ENCODE measurements at regions not wholly inside any gene's neighbourhood (a gene's known extent, or its start where the extent isn't known, plus 50 kb on each side); places are given as distances from the start of the nearest gene placed in this dataset.

- Histone ChIP-seq H3K9me3 (ENCODE audit: insufficient read depth, low read length) (no peaks in the 10 kb centered on the region), H3K4me1 (ENCODE audit: low read length) (peaks cover 13% of the 10 kb centered on the region), H3K27ac (ENCODE audit: low read length) (no peak overlapping the region), H3K4me3 (ENCODE audit: low read length) (no peak overlapping the region), H3K4me2 (ENCODE audit: low read length) (no peak overlapping the region), H3K9ac (ENCODE audit: low read length) (no peak overlapping the region), H3K36me3 (replicated peaks; ENCODE audit: low read depth, low read length) (no peaks in the 10 kb centered on the region), H3K79me2 (ENCODE audit: low read length) (no peaks in the 10 kb centered on the region), H3K27me3 (ENCODE audit: low read depth, low read length) (peaks cover 5% of the 10 kb centered on the region; the same call in 1 of the 2 replicates), H4K20me1 (ENCODE audit: insufficient read depth, low read length) (no peaks in the 10 kb centered on the region), H2AFZ (ENCODE audit: low read depth, low read length) (no peak overlapping the region)
- no peak for TF ChIP-seq EZH2phosphoT487 (IDR thresholded peaks at IDR 0.05; ENCODE audit: low read depth)
- no peak for TF ChIP-seq CTCF (IDR thresholded peaks at IDR 0.05; ENCODE audit: low read depth, low read length)
Measured at GRCh38 chr6:102902471-102902870, 1509.0 kb downstream of the GRIK2 start.

GRCh38 chr6:102895683-102896082 lies 1502.2 kb downstream of the GRIK2 start:
- H3K4me3 ChIP-seq (ENCODE audit: low read length), result peak overlapping the region; percentile 31
- H3K79me2 ChIP-seq (ENCODE audit: low read length), result no peaks in the 10 kb centered on the region
- H4K20me1 ChIP-seq (ENCODE audit: insufficient read depth, low read length), result no peaks in the 10 kb centered on the region
- H3K4me1 ChIP-seq (ENCODE audit: low read length), result peaks cover 43% of the 10 kb centered on the region
- peak overlapping the region; percentile 62 for H3K4me2 ChIP-seq (ENCODE audit: low read length)
- no peak overlapping the region for H3K9ac ChIP-seq (ENCODE audit: low read length)
- H3K36me3 ChIP-seq (replicated peaks; ENCODE audit: low read depth, low read length), result no peaks in the 10 kb centered on the region
- no peaks in the 10 kb centered on the region for H3K9me3 ChIP-seq (ENCODE audit: insufficient read depth, low read length)
- H2AFZ ChIP-seq (ENCODE audit: low read depth, low read length), result no peak overlapping the region
- H3K27ac ChIP-seq (ENCODE audit: low read length), result no peak overlapping the region
- TF ChIP-seq CTCF (IDR thresholded peaks at IDR 0.05; ENCODE audit: low read depth, low read length), result no peak
- no peak for TF ChIP-seq EZH2phosphoT487 (IDR thresholded peaks at IDR 0.05; ENCODE audit: low read depth)
- peaks cover 30% of the 10 kb centered on the region for H3K27me3 ChIP-seq (ENCODE audit: low read depth, low read length)

GRCh38 chr6:102885165-102885564 lies 1491.7 kb downstream of the GRIK2 start:
- H3K79me2 ChIP-seq (ENCODE audit: low read length), result no peaks in the 10 kb centered on the region
- no peak overlapping the region for H3K27ac ChIP-seq (ENCODE audit: low read length)
- H2AFZ ChIP-seq (ENCODE audit: low read depth, low read length), result no peak overlapping the region
- H3K36me3 ChIP-seq (replicated peaks; ENCODE audit: low read depth, low read length), result no peaks in the 10 kb centered on the region
- no peaks in the 10 kb centered on the region for H3K4me1 ChIP-seq (ENCODE audit: low read length)
- H3K4me2 ChIP-seq (ENCODE audit: low read length), result no peak overlapping the region
- H3K4me3 ChIP-seq (ENCODE audit: low read length), result no peak overlapping the region
- no peaks in the 10 kb centered on the region for H3K9me3 ChIP-seq (ENCODE audit: insufficient read depth, low read length)
- no peaks in the 10 kb centered on the region for H4K20me1 ChIP-seq (ENCODE audit: insufficient read depth, low read length)
- TF ChIP-seq EZH2phosphoT487 (IDR thresholded peaks at IDR 0.05; ENCODE audit: low read depth) (no peak), CTCF (IDR thresholded peaks at IDR 0.05; ENCODE audit: low read depth, low read length) (no peak)
- H3K27me3 ChIP-seq (ENCODE audit: low read depth, low read length), result 0 out of 2 replicates have a peak, but pooled peaks cover 5% of the 10 kb centered on the region
- H3K9ac ChIP-seq (ENCODE audit: low read length), result no peak overlapping the region

GRCh38 chr6:102853249-102853955 lies 1459.9 kb downstream of the GRIK2 start:
- Histone ChIP-seq H2AFZ (ENCODE audit: low read depth, low read length) (no peak overlapping the region), H3K4me2 (ENCODE audit: low read length) (no peak overlapping the region), H3K36me3 (replicated peaks; ENCODE audit: low read depth, low read length) (no peaks in the 10 kb centered on the region), H3K4me1 (ENCODE audit: low read length) (peaks cover 5% of the 10 kb centered on the region), H3K9ac (ENCODE audit: low read length) (no peak overlapping the region), H3K9me3 (ENCODE audit: insufficient read depth, low read length) (no peaks in the 10 kb centered on the region), H3K79me2 (ENCODE audit: low read length) (no peaks in the 10 kb centered on the region), H3K4me3 (ENCODE audit: low read length) (no peak overlapping the region), H3K27ac (ENCODE audit: low read length) (no peak overlapping the region), H4K20me1 (ENCODE audit: insufficient read depth, low read length) (no peaks in the 10 kb centered on the region), H3K27me3 (ENCODE audit: low read depth, low read length) (no peaks in the 10 kb centered on the region)
- TF ChIP-seq EZH2phosphoT487 (IDR thresholded peaks at IDR 0.05; ENCODE audit: low read depth), result no peak
- no peak for TF ChIP-seq CTCF (IDR thresholded peaks at IDR 0.05; ENCODE audit: low read depth, low read length)
